ENCODE measurements at regions not wholly inside any gene's neighbourhood (a gene's known extent, or its start where the extent isn't known, plus 50 kb on each side); places are given as distances from the start of the nearest gene placed in this dataset.
A peak's percentile ranks its signal among the peaks of the same experiment; 100 is the strongest.

DNA sequence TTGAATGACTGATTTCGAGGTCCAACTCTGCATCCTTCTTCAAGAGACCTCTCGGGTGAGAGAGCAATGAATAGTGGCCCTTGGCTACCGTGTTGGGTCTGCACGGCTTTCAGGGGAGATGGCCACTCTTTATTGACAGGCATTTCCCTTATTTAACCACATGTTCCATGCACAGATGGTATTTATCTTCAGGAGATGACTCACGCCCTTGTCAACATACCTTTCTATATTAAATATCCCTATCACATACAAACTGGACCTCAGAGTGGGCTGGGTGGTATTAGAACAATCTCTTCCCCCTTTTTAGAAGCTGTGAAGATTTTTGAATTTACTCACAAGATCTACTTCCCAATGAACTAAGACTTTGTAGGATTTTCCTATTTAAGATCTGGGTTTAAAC, 109.6 kb upstream of the CDC42EP3 start:
- Histone ChIP-seq H3K27me3 (replicated peaks; ENCODE audit: insufficient read depth) (no peaks in the 10 kb centered on the region), H3K4me1 (replicated peaks) (no peaks in the 10 kb centered on the region), H3K9me3 (no peaks in the 10 kb centered on the region), H3K36me3 (no peaks in the 10 kb centered on the region), H3K4me3 (no peak overlapping the region), H3K27ac (peak overlapping the region in 1 of 2 donors; percentile 16)
- no peak for DNase-seq (ENCODE audit: low spot score)
- intact Hi-C loops (cut with DNase I), result loop anchor here (5.0 kb wide), 1 partner anchor 109 kb away; the partner anchor contains the start of gene CDC42EP3
- 84% methylated on average over 5 of the region's 5 CpGs for WGBS
- TF ChIP-seq POLR2A (IDR thresholded peaks at IDR 0.05), result no peak
- TF ChIP-seq CTCF (IDR thresholded peaks at IDR 0.05), result no peak
- TF ChIP-seq POLR2AphosphoS5 (IDR thresholded peaks at IDR 0.05), result no peak

DNA sequence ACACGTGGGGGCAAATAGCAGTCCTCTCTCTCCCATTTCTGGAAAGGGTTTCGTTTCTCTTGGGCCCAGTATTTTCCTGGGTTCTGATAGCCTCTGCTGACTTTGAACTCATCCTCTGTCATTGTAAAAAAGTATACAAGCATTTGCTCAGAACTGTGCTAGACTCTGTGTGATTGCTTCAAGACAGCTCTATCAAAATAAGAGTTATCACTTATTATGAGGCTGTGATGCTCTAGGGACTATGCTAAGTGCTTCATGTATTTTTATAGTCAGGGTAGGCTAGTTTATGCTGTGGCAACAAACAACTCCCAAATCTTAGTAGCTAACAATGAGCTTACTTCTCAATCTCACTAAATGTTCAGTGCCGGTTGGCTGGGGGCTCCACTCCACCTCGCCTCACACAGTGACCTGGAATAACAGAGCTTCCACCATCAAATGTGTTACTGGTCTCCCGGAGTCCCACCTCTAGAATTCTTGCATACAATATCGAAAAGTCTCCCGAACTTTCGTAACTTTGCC, 110.8 kb upstream of the CDC42EP3 start:
- intact Hi-C loops (cut with DNase I), result loop anchor here (5.0 kb wide), 1 partner anchor 110 kb away; the partner anchor contains the start of gene CDC42EP3
- Histone ChIP-seq H3K36me3 (no peaks in the 10 kb centered on the region), H3K4me1 (replicated peaks) (no peaks in the 10 kb centered on the region), H3K4me3 (no peak overlapping the region), H3K9me3 (no peaks in the 10 kb centered on the region), H3K27ac (peak overlapping the region; percentile 48 to 54), H3K27me3 (replicated peaks; ENCODE audit: insufficient read depth) (no peaks in the 10 kb centered on the region)
- TF ChIP-seq CTCF (IDR thresholded peaks at IDR 0.05), result no peak
- no peak for TF ChIP-seq POLR2A (IDR thresholded peaks at IDR 0.05)
- TF ChIP-seq POLR2AphosphoS5 (IDR thresholded peaks at IDR 0.05), result no peak
- WGBS, result 77% methylated on average over 8 of the region's 8 CpGs
- no peak for DNase-seq (ENCODE audit: low spot score)

- H3K9me3 ChIP-seq, result no peaks in the 10 kb centered on the region
- intact Hi-C loops (cut with DNase I), result loop anchor here (5.0 kb wide), 1 partner anchor 111 kb away; the partner anchor contains the start of gene CDC42EP3
- no peak overlapping the region for H3K4me3 ChIP-seq
- H3K36me3 ChIP-seq, result no peaks in the 10 kb centered on the region
- H3K4me1 ChIP-seq (replicated peaks), result no peaks in the 10 kb centered on the region
- H3K27me3 ChIP-seq (replicated peaks; ENCODE audit: insufficient read depth), result no peaks in the 10 kb centered on the region
- H3K27ac ChIP-seq, result peak overlapping the region; percentile 48 to 54
- WGBS, result 44% methylated on average over 10 of the region's 10 CpGs
- DNase-seq (ENCODE audit: low spot score), result no peak
- TF ChIP-seq CTCF (IDR thresholded peaks at IDR 0.05) (no peak), POLR2A (IDR thresholded peaks at IDR 0.05) (no peak), POLR2AphosphoS5 (IDR thresholded peaks at IDR 0.05) (peak; percentile 61)
Measured at GRCh38 chr2:37782721-37783371, 111.4 kb upstream of the CDC42EP3 start.

- no peak for DNase-seq (ENCODE audit: low spot score)
- WGBS, result 90% methylated on average over 4 of the region's 4 CpGs
- Histone ChIP-seq H3K4me3 (no peak overlapping the region), H3K27ac (peak overlapping the region; percentile 30 to 48), H3K27me3 (replicated peaks; ENCODE audit: insufficient read depth) (no peaks in the 10 kb centered on the region), H3K4me1 (replicated peaks) (no peaks in the 10 kb centered on the region), H3K9me3 (no peaks in the 10 kb centered on the region), H3K36me3 (no peaks in the 10 kb centered on the region)
- intact Hi-C loops (cut with DNase I), result loop anchor here (5.0 kb wide), 1 partner anchor 111 kb away; the partner anchor contains the start of gene CDC42EP3
- TF ChIP-seq POLR2AphosphoS5 (IDR thresholded peaks at IDR 0.05) (no peak), CTCF (IDR thresholded peaks at IDR 0.05) (no peak), POLR2A (IDR thresholded peaks at IDR 0.05) (no peak)
Measured at GRCh38 chr2:37783545-37783944, 112.1 kb upstream of the CDC42EP3 start.

Measured in prostate gland (tissue), 2 donors.